Left lung (tissue), 4 donors: ENCODE measurements at regions not wholly inside any gene's neighbourhood (a gene's known extent, or its start where the extent isn't known, plus 50 kb on each side); places are given as distances from the start of the nearest gene placed in this dataset.
A peak's percentile ranks its signal among the peaks of the same experiment; 100 is the strongest.

Experiments used
- ATAC-seq: fragments of 200-7000 bp; cut with Tn5 transposase; one replicate; pipeline ENCODE4 v1.9.1; 2020; ENCODE audit warnings: moderate library complexity
- DNase-seq, 4 donors: peaks; one replicate each; pipeline ENCODE4 v3.0.0-alpha.2; 2013 to 2020
- H3K27ac ChIP-seq, 2 donors: fragments of 200-600 bp; sonication (generic) in 1 of 2; one replicate each; pipeline versions ENCODE4 v1.5.0 to v1.8.0; 2020 to 2021
- H3K27me3 ChIP-seq, 2 donors: fragments of 200-600 bp; sonication (generic) in 1 of 2; one replicate each; pipeline versions ENCODE4 v1.5.0 to v1.8.0; 2020 to 2021
- H3K36me3 ChIP-seq, 2 donors: fragments of 200-600 bp; sonication (generic) in 1 of 2; one replicate each; pipeline versions ENCODE4 v1.5.0 to v1.8.0; 2020 to 2021
- H3K4me1 ChIP-seq, 2 donors: fragments of 200-600 bp; one replicate each; pipeline ENCODE4 v1.8.0; 2021
- H3K4me3 ChIP-seq, 2 donors: fragments of 200-600 bp; sonication (generic) in 1 of 2; one replicate each; pipeline versions ENCODE4 v1.5.0 to v1.8.0; 2020 to 2021; ENCODE audit warnings: mild to moderate bottlenecking in 1 of 2
- H3K9me3 ChIP-seq, 2 donors: fragments of 200-600 bp; sonication (generic) in 1 of 2; one replicate each; pipeline versions ENCODE4 v1.5.0 to v1.8.0; 2020 to 2021
- intact Hi-C, 2 donors: fragments of 100-400 bp; cut with DNase I; formaldehyde crosslinking; loops; one replicate each; pipeline versions ENCODE4 v1.11.2 to v1.14.2; 2022
- TF ChIP-seq, protein P1 (sequence below), 2 donors: fragments of 200-600 bp; sonication (generic) in 1 of 2; IDR thresholded peaks; one replicate each; pipeline versions ENCODE4 v1.5.0 to v1.8.0; 2021; ENCODE audit warnings: antibody characterized with exemption in 2 of 2
- donor health status: DM: no; HTN: yes; CAD: no.
- donor health status: DM: no; HTN: no; CAD: no.

DNA sequence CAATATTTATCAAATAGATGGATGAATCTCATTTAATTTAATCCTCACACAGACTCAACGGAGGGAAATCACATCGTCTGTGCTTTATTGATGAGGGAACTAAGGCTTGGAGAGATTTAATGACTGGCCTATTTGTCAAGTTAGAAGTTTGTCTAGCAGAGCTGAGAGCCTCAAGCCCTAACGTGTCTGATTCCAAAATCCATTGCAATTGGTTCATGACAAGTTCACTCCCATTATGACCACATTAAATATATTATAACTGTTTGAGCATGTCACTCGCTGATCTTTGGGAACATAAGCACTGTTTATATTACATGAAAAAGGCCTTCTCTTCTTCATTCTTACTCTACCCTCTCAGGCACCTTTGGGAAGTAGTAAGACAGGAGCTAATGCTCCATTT, 89.4 kb upstream of the SIRPA start:
- intact Hi-C loops = no loop called here
- Histone ChIP-seq H3K4me3 (no peak overlapping the region), H3K4me1 (peaks cover 6 to 71% of the 10 kb centered on the region in 2 donors), H3K27ac (peak overlapping the region in 1 of 2 donors; percentile 99), H3K27me3 (peaks cover 11 to 50% of the 10 kb centered on the region in 2 donors), H3K36me3 (no peaks in the 10 kb centered on the region), H3K9me3 (no peaks in the 10 kb centered on the region)
- DNase-seq = no peak
- ATAC-seq = no peak
- TF ChIP-seq, protein P1, sequence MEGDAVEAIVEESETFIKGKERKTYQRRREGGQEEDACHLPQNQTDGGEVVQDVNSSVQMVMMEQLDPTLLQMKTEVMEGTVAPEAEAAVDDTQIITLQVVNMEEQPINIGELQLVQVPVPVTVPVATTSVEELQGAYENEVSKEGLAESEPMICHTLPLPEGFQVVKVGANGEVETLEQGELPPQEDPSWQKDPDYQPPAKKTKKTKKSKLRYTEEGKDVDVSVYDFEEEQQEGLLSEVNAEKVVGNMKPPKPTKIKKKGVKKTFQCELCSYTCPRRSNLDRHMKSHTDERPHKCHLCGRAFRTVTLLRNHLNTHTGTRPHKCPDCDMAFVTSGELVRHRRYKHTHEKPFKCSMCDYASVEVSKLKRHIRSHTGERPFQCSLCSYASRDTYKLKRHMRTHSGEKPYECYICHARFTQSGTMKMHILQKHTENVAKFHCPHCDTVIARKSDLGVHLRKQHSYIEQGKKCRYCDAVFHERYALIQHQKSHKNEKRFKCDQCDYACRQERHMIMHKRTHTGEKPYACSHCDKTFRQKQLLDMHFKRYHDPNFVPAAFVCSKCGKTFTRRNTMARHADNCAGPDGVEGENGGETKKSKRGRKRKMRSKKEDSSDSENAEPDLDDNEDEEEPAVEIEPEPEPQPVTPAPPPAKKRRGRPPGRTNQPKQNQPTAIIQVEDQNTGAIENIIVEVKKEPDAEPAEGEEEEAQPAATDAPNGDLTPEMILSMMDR (IDR thresholded peaks at IDR 0.05) = no peak

- no peak for ATAC-seq
- intact Hi-C loops = no loop called here
- no peak overlapping the region for H3K4me3 ChIP-seq
- no peaks in the 10 kb centered on the region for H3K36me3 ChIP-seq
- no peak for DNase-seq
- TF ChIP-seq, protein P1 (IDR thresholded peaks at IDR 0.05) = no peak
- H3K4me1 ChIP-seq = peaks cover 5 to 68% of the 10 kb centered on the region in 2 donors
- no peaks in the 10 kb centered on the region for H3K9me3 ChIP-seq
- peak overlapping the region in 1 of 2 donors; percentile 99 for H3K27ac ChIP-seq
- peaks cover 11 to 54% of the 10 kb centered on the region in 2 donors for H3K27me3 ChIP-seq
Observed at GRCh38 chr20:1805161-1805581, 90.0 kb upstream of the SIRPA start.

DNA sequence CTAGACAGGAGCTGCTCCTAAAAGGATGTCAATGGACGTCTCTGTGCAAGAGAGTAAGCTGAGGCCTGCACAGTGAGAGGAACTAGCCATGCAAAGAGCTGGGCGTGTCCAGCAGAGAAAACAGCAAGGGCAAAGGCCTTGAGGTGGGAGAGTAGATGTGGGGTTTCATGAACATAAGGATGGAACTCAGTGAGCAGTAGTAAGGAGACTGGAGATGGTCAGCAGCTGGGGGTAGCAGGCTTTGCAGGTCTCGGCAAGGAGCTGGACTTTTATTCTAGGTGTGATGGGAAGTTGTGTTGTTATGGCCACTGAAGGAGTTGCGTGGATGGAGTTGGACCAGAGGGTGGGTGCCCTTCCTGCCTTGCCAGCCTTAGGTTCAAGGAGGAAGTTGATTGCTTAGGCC, 90.7 kb upstream of the SIRPA start:
- Histone ChIP-seq H3K36me3 (no peaks in the 10 kb centered on the region), H3K4me1 (peaks cover 5 to 66% of the 10 kb centered on the region in 2 donors), H3K4me3 (no peak overlapping the region), H3K9me3 (no peaks in the 10 kb centered on the region), H3K27ac (peak overlapping the region in 1 of 2 donors; percentile 99), H3K27me3 (peaks cover 11 to 60% of the 10 kb centered on the region in 2 donors)
- TF ChIP-seq, protein P1 (IDR thresholded peaks at IDR 0.05) = no peak
- DNase-seq (no peak), ATAC-seq (no peak)
- intact Hi-C loops = no loop called here

GRCh38 chr20:1803932-1804501, 91.2 kb upstream of the SIRPA start:
- peaks cover 11 to 63% of the 10 kb centered on the region in 2 donors for H3K27me3 ChIP-seq
- peaks cover 5 to 60% of the 10 kb centered on the region in 2 donors for H3K4me1 ChIP-seq
- TF ChIP-seq, protein P1 (IDR thresholded peaks at IDR 0.05) = no peak
- intact Hi-C loops = no loop called here
- H3K9me3 ChIP-seq = no peaks in the 10 kb centered on the region
- H3K27ac ChIP-seq = peak overlapping the region; percentile 75 to 99
- DNase-seq (no peak), ATAC-seq (no peak)
- H3K36me3 ChIP-seq = no peaks in the 10 kb centered on the region
- peak overlapping the region in 1 of 2 donors; percentile 51 for H3K4me3 ChIP-seq

- intact Hi-C loops = no loop called here
- H3K27me3 ChIP-seq = peaks cover 11 to 63% of the 10 kb centered on the region in 2 donors
- DNase-seq (peak in 3 of 4 donors; percentile 52 to 94 (median 81)), ATAC-seq (peak; percentile 64)
- H3K9me3 ChIP-seq = no peaks in the 10 kb centered on the region
- peaks cover 5 to 58% of the 10 kb centered on the region in 2 donors for H3K4me1 ChIP-seq
- peak overlapping the region; percentile 34 to 51 for H3K4me3 ChIP-seq
- TF ChIP-seq, protein P1 (IDR thresholded peaks at IDR 0.05) = no peak
- no peaks in the 10 kb centered on the region for H3K36me3 ChIP-seq
- peak overlapping the region; percentile 75 to 99 for H3K27ac ChIP-seq
Observed at GRCh38 chr20:1803061-1803931, 91.9 kb upstream of the SIRPA start.
